ENCODE measurements at regions not wholly inside any gene's neighbourhood (a gene's known extent, or its start where the extent isn't known, plus 50 kb on each side); places are given as distances from the start of the nearest gene placed in this dataset.

DNA sequence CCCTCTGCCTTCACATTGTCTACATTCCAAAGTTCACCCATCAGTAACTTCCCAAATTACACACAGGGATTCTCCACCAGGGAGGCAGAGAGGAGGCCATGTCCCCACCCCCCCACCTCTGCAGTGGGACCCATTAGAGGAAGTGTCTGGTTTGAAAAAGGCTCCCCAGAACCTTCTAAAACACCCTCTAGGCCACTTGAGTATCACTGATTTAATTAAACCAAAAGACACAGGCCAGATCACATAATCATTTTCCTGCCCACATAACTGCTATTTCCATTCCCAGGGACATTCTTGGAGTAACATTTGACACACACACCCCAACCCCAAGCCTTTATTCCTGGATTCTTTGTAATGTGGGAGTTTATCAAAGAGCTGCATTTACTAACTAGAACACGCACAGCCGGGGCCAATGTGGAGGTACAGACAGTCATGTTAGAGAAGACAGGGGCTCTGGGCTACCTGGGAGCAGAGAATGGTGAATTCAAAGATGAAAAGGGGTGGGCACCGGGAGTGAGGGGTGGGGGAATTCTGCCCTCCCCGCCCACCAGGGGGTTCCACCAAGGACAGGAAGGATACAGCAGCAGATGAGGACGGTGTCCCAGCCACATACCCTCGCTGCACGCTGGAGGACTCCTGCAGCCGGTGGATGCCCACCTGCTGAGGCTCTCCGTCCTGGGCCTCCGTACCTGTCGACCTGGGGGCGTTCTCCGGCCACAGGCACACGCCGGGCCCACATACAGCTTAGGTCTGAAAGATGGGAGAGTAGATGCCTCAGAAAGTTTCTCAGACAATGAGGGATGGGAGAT is 201.4 kb upstream of the CTNNB1 start:
- no peak for DNase-seq

DNA sequence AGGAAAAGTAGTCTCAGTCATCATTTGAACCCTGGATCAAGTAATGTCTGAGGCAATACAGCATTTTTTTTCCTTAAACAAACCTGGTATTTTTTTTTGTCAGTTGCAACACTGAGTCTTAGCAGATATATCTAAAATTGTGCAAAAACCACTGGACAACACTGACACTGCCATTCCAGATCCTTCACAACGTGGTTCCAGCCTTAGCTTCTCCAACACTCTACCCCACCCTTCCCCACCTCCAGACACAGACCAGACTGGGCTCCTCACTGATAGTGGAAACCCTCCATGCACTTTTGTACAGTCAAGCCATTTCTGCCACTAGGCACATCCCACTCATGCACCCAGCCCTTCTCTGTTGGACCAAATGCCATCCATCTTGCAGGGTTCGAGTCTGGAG is 199.6 kb upstream of the CTNNB1 start:
- no peak for DNase-seq

DNA sequence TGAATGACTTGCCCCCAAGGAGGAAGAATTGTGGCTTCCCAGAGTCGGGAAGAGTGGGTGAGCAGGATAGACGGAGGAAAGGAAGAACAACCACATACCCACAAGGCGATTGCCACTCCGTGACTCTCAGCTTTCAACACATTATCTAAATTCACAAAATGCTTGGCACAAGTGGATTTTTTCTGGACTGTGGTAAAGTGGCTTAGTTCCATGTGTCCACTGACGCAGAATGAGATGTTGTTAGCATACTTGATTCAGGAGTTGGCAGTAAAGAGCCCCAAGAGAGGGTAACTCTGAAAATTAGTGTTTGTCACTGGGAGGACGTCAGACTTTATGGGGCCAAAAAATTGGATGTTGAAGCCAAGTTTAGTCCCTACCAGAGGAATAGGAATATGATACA is 198.8 kb upstream of the CTNNB1 start:
- DNase-seq: no peak

DNA sequence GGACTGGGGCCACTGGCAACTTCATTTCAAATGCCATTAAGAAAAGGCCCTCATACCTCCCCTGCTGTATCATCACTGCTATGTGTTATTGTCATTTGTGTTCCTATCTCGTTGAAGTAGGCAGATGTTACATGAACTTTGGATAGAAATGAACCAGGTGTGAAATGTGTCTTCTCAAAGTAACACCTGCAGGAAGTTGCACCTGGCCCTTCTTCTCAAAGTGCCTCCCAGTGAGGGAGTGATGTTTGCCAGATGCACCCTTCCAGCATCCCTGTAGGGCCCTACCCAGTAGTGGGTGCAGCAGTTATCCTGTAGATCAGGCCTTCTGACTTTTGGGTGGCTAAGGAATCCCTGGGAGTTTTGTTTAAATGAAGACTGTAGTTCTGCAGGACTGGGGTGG is 197.7 kb upstream of the CTNNB1 start:
- DNase-seq: no peak

DNA sequence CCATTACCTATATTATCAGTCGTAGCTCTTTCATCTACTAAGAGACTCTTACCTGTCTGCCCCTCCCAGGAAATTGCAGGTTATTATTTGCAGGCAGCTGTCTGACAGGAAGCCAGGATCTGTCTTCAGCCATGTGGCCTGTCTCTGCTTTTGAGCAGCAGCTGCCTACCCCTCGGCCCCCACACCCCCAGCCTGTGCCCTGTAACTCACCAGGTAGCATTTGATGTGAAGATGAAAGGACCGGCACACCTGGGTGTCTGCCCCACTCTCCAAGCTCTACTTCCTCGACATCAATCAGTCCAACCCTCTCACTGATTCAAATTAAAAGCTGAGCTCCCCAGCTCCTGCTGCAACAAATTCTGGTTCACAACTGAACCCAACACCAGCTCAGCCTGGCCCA is 197.2 kb upstream of the CTNNB1 start:
- DNase-seq: no peak

- no peak for DNase-seq
Measured at GRCh38 chr3:41007399-41007798, 191.9 kb upstream of the CTNNB1 start.

DNA sequence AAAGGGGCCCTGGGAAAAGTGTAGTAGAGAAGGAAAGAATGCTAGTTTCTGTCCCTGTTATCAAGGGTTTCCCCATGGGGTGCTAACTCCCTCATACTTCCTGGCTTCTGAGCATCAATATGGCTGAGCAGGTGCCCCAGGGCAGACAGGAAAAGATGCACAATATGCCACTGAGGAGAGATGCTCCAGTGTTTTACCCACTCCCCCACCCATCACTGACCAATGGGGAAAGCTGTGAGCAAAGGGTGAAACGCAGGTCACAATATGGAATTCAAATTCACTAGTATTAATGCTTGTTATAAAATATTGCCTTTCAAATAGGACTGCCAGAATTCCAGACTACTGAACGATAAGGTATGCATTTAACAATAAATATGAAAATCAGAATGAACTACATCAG is 187.5 kb upstream of the CTNNB1 start:
- no peak for DNase-seq

DNA sequence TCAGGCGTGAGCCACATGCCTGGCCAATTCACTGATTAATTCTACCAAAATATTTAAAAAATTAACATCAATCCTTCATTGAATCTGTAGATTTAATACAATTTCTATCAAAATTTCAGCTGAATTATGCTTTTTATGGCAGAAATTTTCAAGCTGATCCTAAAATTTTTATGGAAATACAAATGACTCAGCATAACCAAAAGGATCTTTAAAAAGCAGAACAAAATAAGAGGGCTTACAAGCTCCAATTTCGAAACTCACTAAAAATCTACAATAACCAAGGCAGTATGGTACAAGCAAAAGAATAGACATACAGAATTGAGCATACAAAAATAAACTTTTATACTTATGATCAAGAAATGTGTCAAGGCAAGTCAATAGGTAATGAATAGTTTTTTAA is 180.4 kb upstream of the CTNNB1 start:
- no peak for DNase-seq

DNA sequence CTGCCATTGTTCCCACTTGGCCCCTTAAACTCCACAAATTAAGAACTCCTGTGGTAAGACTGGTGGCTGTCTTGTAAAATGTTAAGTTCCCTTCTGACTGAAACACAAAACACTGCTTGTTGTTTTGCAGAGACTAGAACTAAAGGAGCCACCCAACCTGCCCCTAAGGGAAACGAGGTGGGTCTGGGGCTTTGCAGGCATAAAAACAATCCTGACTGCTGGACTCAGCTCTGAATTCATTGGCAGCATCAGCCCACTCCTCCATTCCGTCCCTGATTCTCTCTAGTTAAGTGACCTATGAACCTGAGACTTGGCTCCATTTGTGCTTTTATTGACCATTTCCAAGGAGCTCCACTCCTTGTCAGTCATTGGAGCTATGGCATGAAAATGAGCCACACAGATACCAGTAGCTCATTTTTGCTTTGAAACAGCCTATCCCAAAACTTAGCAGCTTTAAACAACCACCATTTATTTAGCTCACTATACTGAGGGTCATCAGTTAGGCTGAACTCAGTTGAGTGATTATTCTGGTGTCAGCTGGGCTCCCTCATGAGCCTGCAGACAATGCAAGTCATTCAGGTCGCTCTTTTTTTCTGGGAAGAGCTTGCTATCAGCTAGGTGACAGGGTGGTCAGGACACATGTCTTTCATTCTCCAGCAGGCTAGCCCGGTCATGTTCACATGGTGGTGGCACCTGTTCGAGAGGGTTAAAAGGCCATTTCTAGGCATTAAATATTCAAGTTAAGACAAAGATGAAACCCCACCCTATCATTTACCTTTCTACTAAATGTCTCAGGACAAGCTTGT is 175.1 kb upstream of the CTNNB1 start:
- no peak for DNase-seq

DNA sequence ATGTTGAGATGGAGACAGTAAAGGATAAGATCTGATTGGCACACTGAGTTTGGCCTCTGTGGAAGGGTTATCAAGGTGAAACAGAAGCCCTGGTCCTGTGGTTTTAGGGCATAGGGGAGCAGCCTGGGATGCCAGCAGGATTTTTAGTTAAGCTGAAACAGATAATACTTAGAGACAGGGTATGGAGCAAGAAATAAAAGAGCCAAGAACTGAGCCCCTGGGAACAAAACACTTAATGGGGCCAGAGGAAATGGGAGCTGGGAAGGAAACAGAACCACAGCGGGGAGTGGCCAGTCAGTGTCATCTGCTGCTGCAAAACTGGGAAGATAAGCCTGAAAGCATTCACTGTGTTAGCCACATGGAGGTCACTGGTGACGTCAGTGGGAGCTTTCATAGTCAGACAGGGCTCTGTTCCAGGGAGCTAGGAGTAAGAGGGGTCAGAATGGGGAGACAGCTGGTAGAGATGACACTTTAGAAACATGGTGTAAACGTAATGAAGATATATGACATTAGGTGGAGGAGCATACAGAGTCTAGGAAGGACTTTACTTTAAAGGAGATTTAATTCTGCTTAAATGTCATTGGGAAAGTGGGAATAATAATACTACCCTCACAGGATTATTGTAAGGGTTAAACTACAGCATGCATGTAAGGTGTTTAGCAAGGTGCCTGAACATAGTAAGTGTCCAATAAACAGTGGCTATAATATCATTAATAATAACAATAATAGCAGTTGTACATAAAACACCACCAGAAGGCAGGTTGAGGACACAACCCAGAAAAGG is 172.7 kb upstream of the CTNNB1 start:
- DNase-seq: no peak

DNA sequence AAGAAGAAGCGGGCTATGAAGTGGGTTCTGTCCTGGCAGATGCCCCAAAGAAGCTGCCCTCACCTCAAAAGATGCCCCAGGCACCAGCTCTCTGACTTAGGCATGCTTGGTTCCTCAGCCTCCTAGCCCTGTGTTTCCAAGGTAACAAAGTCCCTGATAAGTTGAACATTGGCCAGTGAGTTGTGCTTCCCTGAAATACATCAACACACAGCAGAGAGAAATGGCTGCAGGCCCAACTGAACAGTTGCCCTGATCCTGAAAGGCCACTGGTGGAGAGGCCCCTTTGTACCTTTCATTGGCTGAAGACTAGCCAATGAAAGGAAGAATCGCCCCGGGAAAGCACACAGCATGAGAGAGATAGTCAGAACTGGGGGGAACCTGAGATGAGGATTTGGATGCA is 169.9 kb upstream of the CTNNB1 start:
- DNase-seq: no peak

GRCh38 chr3:41030220-41030619 is 169.1 kb upstream of the CTNNB1 start:
- no peak for DNase-seq

DNA sequence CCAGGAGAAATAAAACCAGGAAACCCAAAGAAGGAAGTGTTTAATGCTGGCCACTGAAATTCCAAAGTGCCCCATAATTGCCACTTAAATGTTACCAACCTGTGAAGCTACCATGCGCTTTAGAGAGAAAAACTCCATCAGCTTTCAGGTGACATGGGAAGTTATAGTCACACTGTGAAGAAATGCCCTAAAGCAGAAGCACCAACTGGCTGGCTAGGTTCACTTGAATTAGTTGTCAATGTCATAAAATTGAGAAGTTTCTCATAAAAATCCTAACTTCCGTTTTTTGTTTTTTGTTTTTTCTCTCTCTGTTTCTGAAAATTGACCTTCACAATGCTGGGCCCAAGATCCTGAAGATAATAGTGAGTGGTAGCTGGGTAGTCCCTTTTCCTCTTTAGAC is 167.9 kb upstream of the CTNNB1 start:
- no peak for DNase-seq

DNA sequence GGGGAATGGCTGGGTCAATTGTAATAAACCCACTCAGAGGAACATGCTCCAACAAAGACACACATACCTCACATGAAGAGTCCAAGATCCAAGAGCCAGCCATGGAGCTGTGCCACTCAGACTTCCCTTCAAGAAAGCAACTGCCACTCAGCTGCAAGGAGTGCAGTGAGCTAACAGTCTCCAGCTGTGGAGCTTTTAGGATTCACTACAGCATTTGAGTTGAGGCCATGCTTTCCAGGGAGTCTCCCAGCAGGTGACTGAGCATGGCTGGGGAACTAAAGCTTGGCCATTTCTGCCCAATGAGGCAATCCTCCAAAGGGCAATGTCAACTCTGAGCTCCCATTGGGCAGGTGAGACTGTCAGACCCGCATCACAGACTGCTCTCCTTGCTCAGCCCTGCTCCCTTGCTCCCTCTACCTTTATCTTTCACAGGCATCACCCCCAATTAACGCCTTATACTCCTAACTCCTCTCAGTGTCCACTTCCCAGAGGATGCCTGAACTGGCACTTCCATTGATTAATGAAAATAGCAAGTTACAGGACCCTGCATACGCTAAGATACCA is 165.3 kb upstream of the CTNNB1 start:
- DNase-seq: no peak

DNA sequence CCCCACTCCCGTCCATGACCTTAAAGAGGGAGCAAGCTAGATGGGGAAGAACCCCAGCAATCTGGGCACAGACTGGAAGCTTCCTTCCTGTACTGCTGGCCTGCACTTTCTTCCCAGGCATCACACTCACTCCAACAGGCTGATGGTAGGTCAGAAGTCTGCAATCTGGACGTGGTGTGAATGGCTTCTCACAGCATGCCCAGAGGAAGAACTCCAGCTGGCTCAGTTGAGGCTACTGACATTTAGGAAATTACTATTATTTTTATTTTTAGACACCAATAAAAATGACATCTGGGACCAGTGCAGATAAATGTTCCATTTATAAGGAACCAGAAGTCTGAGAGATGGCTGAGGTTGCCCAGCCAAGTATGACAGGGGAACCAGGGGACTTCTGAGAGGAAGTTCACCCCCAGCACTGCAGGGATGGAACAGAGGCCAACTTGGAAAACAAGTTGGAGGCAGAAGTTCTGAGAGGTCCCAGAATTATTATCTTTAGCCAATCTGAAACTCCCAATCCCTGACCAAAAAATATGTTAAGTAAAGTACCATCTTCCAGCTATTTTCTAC is 163.8 kb upstream of the CTNNB1 start:
- no peak for DNase-seq

GRCh38 chr3:41037651-41038334 is 161.5 kb upstream of the CTNNB1 start:
- DNase-seq: no peak

GRCh38 chr3:41040256-41040655 is 159.0 kb upstream of the CTNNB1 start:
- DNase-seq: no peak

- DNase-seq: no peak
Measured at GRCh38 chr3:41041462-41041861, 157.8 kb upstream of the CTNNB1 start.

- DNase-seq: no peak
Measured at GRCh38 chr3:41041899-41042298, 157.4 kb upstream of the CTNNB1 start.

GRCh38 chr3:41044523-41044922 is 154.8 kb upstream of the CTNNB1 start:
- no peak for DNase-seq

DNA sequence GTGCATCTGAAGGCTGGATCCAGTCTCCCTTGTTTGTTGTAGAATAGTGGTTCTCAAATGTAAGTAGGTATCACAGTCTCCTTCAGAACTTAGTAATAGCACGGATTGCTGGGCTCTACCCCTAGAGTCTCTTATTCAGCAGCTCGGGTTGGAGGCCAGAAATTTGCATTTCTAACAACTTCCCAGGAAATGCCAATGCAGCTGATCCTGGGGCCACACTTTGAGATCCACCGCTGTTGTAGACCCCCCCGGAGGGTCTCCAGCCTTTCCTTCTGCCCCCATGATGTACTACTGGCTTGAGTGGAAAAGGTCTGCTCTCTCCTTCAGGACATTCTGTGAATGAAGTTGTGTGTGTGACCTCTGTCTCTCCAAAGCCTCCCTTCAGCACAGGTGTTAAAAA is 153.8 kb upstream of the CTNNB1 start:
- no peak for DNase-seq

DNA sequence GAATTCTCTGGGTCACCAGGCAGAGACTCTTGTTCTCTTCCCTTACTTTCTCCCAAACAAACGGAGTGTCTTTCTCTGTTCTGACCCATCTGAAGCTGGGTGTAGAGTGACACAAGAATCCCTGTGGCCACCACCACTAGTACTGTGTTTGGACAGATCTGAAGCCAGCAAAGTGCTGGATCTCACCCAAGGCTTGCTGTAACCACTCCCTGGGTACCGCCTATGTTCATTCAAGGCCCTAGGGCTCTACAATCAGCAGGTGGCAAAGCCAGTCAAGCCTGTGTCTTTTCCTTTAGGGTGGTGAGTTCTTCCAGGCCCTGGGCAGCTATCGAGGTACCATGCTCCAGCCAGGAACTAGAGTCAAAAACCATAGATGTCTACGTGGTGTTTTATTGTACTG is 149.2 kb upstream of the CTNNB1 start:
- DNase-seq: no peak
